ENCODE measurements at regions not wholly inside any gene's neighbourhood (a gene's known extent, or its start where the extent isn't known, plus 50 kb on each side); places are given as distances from the start of the nearest gene placed in this dataset.
"Not testable (repeated sequence)": the region's sequence is repeated elsewhere in the genome, so short reads cannot be mapped to it uniquely, and the experiment has no call there.

- no peak for DNase-seq (ENCODE audit: low read depth)
These were observed 65.7 kb downstream of the SLITRK5 start for GRCh38 chr13:87736849-87737385.

- no peak for DNase-seq (ENCODE audit: low read depth)
These were observed 82.9 kb downstream of the SLITRK5 start for GRCh38 chr13:87754097-87754496.

GRCh38 chr13:87769445-87769844 lies 98.3 kb downstream of the SLITRK5 start:
- DNase-seq (ENCODE audit: low read depth), result no peak

GRCh38 chr13:87777387-87777786 lies 106.2 kb downstream of the SLITRK5 start:
- DNase-seq (ENCODE audit: low read depth), result no peak

- no peak for DNase-seq (ENCODE audit: low read depth)
These were observed 107.0 kb downstream of the SLITRK5 start for GRCh38 chr13:87778128-87778527.

- no peak for DNase-seq (ENCODE audit: low read depth)
These were observed 108.3 kb downstream of the SLITRK5 start for GRCh38 chr13:87779426-87779825.

- DNase-seq (ENCODE audit: low read depth), result no peak
These were observed 112.2 kb downstream of the SLITRK5 start for GRCh38 chr13:87783366-87783765.

- no peak for DNase-seq (ENCODE audit: low read depth)
These were observed 117.2 kb downstream of the SLITRK5 start for GRCh38 chr13:87788363-87788762.

- no peak for DNase-seq (ENCODE audit: low read depth)
These were observed 121.7 kb downstream of the SLITRK5 start for GRCh38 chr13:87792878-87793277.

- no peak for DNase-seq (ENCODE audit: low read depth)
These were observed 127.4 kb downstream of the SLITRK5 start for GRCh38 chr13:87798536-87798935.

- DNase-seq (ENCODE audit: low read depth), result no peak
These were observed 139.2 kb downstream of the SLITRK5 start for GRCh38 chr13:87810391-87810801.

- DNase-seq (ENCODE audit: low read depth), result no peak
These were observed 139.8 kb downstream of the SLITRK5 start for GRCh38 chr13:87810920-87811344.

GRCh38 chr13:87814403-87814802 lies 143.2 kb downstream of the SLITRK5 start:
- DNase-seq (ENCODE audit: low read depth), result no peak

GRCh38 chr13:87820241-87820640 lies 149.1 kb downstream of the SLITRK5 start:
- DNase-seq (ENCODE audit: low read depth), result no peak

GRCh38 chr13:87821512-87821911 lies 150.3 kb downstream of the SLITRK5 start:
- no peak for DNase-seq (ENCODE audit: low read depth)

GRCh38 chr13:87826301-87826700 lies 155.1 kb downstream of the SLITRK5 start:
- DNase-seq (ENCODE audit: low read depth), result not testable (repeated sequence)

GRCh38 chr13:87827479-87827878 lies 156.3 kb downstream of the SLITRK5 start:
- no peak for DNase-seq (ENCODE audit: low read depth)

- DNase-seq (ENCODE audit: low read depth), result no peak
These were observed 166.4 kb downstream of the SLITRK5 start for GRCh38 chr13:87837522-87837921.

- no peak for DNase-seq (ENCODE audit: low read depth)
These were observed 166.8 kb downstream of the SLITRK5 start for GRCh38 chr13:87837946-87838345.

- no peak for DNase-seq (ENCODE audit: low read depth)
These were observed 180.2 kb downstream of the SLITRK5 start for GRCh38 chr13:87851410-87851809.

- no peak for DNase-seq (ENCODE audit: low read depth)
These were observed 184.4 kb downstream of the SLITRK5 start for GRCh38 chr13:87855553-87855952.

- DNase-seq (ENCODE audit: low read depth), result no peak
These were observed 188.1 kb downstream of the SLITRK5 start for GRCh38 chr13:87859261-87859660.

GRCh38 chr13:87867426-87867825 lies 196.3 kb downstream of the SLITRK5 start:
- DNase-seq (ENCODE audit: low read depth), result no peak

GRCh38 chr13:87868731-87869130 lies 197.6 kb downstream of the SLITRK5 start:
- no peak for DNase-seq (ENCODE audit: low read depth)

- no peak for DNase-seq (ENCODE audit: low read depth)
These were observed 201.6 kb downstream of the SLITRK5 start for GRCh38 chr13:87872813-87873212.

Data from CMK (cell line).